GM19351 (cell line): ENCODE measurements at regions not wholly inside any gene's neighbourhood (a gene's known extent, or its start where the extent isn't known, plus 50 kb on each side); places are given as distances from the start of the nearest gene placed in this dataset.
"Not testable (repeated sequence)": the region's sequence is repeated elsewhere in the genome, so short reads cannot be mapped to it uniquely, and the experiment has no call there.

Experiments
- ATAC-seq: cut with Tn5 transposase; IDR thresholded peaks from one replicate; pipeline ENCODE4 v1.9.1; 2021; ENCODE audit warnings: mild to moderate bottlenecking, moderate library complexity; ENCODE audit not compliant: unreplicated experiment

DNA sequence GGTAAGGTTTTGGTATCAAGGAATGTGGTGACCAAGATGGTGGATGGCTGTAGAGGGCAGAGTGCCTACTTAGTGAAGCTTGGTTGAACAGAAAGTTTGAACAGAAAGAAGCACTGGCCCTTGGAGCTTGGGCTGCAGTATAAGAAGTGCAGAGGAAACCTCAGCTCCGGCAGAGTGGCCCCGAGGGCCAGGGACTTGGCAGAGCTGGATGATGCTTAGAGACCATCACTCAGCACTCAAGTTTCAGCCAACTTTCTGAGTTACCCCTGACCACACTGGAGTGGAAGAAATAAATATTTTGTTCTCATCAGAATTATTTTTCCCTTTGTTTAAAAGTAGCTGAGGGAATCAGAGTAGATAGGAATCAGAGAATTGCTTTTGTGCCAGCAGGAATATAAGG lies 336.7 kb downstream of the C7orf25 start:
- ATAC-seq, result no peak

DNA sequence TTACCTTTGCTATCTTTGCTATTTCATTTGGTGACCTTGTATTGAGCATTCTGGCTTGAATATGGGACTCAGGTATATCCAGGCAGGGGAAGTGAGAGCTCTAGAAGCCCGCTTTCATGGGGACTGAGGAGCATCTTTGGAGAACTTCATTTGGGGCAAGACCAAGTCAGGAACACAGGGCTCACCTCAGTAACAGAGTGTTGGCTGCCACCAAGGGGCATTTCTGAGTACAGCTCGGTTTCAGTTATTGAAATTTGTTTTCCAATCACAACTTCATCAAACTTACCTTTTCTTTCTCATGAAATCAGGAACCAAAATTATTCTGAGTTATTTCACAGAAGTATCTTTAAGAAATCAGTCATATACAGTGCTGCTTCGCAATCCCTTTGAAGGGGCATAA lies 337.2 kb downstream of the C7orf25 start:
- no peak for ATAC-seq

DNA sequence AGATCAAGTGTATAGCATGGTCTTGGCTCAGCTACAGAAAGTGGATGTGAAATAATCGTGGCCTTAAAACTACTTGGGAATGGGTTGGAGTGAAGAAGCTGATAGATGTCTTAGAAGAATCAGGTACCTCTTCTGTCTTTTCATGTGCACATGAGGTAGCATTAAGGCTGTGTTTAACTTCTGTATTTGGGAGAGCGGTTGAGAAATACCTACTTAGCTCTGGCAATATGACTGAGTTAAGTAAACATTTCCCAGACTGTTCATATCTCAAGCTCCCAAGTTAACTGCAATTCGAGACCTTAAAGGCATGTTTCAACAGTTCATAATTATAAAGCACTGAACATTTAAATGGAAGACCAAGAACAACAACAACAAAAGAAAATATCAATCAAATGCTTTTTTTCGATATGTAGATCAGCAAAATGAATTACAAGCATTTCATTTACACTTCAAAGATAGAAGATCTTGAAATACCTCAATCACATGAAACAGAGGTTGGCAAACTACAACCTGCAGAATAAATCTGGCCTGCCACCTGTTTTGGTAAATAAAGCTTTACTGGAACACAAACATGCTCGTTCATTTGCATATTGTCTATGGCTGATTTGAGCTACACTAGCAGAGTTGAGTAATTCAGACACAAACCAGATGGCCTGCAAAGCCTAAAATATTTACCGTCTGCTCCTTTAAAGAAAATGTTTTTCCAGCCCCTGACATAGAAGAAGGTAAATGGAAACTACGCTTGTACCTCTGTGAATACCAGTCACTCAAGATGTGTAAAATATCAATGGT lies 337.1 kb upstream of the GLI3 start:
- ATAC-seq, result no peak

DNA sequence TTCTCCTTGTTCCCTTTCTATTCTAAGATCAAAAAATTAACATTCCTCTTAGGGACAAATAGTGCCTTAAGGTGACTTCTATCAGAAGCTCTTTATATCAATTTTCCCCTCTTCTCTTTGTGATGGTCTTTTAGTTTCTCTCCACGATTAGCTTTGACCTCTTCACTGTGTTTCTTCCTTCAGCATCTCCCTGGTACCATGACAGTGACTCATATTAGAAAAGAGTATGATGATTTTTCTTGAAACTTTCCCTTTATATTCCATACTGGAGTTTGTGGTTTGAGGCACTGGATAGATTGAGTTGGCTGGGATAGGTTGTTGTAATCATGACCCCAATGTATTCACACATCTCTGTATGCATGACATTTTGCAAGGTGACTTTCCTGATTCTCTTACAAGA lies 335.6 kb upstream of the GLI3 start:
- no peak for ATAC-seq

DNA sequence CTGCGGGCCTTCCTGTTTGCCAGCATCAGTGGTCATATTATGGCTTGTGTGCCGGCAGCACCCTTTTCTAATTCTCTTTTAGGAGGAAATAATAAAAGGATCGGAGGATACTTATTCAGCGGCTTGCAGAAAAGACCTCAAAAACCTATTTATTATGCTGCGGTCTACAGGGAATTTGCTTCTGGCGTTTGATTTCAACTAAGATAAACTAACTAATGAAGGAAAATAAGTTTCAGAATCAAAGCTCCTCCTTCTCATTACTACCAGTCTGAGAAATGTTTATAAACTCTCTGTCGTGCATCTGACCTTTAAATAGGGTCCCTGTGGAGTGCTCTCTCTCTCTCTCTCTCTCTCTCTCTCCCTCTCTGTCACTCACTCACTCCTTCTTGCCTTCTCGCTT lies 335.0 kb upstream of the GLI3 start:
- no peak for ATAC-seq

DNA sequence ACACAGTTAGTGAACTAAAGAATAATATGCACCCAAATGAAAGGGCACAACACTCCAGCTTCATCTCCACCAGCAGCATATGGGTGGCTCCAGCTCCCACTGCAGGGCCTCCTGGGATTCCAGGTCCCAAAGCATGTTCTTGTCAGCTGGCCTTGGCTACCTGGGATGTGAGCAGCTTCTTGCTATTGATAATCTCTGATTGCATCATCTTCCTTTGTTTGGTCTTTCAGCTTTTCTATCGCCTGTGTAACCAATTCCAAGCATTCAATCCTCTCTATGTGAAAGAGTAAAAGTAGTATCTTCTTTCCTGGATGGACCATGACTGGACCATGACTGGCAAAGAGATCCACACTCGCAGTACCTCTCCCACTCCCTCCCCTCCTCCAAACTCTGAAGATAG lies 333.9 kb upstream of the GLI3 start:
- ATAC-seq, result no peak

DNA sequence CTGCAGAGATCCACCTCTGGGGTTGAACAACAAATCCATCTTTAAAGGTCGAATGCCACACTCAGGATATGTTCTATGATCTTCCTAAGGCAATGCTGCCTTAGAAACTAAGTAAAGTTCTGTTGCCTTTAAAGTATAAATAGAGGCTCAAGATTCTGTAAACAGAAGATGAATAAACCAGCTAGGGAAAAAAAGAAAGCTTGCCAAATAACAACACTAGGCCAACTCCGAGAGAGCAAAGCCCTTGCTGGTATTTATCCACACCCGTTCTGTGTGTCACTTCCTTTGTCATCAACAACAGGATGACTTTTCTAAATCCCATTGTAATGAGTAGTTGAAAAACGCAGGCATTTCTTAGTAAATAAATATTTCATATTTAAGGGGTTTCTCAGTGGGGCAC lies 330.0 kb upstream of the GLI3 start:
- no peak for ATAC-seq

DNA sequence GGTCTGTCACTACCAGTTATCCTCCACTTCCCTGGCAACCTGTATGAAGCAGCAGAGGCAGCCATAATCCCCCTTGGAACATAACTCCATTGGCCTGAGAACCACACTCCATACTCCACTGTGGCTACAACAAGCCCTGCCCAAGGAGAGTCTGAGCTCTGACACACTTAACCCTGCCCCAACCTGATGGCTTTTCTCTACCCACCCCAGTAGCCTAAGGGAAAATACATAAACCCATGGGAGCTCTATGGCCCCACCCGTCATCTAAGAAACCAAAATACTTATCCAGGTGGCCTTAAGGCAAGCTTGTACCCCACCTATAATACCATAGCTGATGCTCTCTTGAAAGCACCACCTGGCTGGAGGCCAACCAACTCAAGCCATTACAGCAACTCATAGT lies 324.8 kb upstream of the GLI3 start:
- no peak for ATAC-seq

DNA sequence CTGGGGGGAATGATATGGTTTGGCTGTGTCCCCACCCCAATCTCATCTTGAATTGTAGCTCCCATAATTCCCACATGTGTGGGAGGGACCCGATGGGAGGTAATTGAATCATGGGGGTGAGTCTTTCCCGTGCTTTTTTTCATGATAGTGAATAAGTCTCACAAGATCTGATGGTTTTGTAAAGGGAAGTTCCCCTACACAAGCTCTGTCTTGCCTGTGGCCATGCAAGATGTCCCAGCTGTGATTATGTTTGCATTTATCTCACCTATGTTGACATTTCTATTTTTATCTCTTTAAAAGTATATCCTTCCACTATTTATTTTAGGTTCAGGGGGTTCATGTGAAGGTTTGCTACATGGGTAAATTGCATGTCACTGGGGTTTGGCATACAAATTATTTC lies 323.9 kb upstream of the GLI3 start:
- no peak for ATAC-seq

DNA sequence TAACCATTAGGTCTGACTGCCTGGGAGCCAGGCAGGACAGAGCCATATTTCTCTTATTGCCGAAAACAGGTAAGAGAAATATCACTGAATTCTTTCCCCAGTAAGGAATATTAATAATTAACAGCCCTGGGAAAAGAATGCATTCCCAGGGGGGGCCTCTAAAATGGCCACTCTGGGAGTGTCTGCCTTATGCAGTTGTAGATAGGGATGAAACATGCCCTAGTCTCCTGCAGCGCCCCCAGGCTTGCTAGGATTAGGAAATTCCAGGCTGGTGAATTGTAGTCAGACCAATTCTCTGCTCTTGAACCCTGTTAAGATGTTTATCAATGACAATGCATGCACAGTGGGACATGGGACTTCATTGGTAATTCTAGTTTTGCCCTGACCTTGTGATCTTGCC lies 317.9 kb upstream of the GLI3 start:
- ATAC-seq, result not testable (repeated sequence)

DNA sequence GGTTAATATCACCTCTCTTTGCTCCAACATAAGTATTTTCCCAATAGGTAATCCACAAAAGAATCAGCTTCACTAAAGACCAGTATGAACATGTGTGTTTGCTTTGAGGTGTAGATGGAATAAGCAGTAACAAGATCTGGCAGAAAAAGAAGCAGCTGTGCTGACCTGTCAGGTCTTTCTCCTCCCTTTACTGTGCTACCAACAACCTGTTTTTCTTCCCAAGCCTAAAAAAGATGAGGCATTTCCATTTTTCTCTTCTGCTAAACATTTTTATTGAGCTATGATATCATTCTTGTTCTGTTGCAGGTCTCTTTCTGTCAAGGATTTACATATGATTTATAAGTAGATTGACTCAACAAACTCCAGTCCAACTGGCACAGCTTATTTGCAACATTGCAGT lies 315.2 kb upstream of the GLI3 start:
- no peak for ATAC-seq

DNA sequence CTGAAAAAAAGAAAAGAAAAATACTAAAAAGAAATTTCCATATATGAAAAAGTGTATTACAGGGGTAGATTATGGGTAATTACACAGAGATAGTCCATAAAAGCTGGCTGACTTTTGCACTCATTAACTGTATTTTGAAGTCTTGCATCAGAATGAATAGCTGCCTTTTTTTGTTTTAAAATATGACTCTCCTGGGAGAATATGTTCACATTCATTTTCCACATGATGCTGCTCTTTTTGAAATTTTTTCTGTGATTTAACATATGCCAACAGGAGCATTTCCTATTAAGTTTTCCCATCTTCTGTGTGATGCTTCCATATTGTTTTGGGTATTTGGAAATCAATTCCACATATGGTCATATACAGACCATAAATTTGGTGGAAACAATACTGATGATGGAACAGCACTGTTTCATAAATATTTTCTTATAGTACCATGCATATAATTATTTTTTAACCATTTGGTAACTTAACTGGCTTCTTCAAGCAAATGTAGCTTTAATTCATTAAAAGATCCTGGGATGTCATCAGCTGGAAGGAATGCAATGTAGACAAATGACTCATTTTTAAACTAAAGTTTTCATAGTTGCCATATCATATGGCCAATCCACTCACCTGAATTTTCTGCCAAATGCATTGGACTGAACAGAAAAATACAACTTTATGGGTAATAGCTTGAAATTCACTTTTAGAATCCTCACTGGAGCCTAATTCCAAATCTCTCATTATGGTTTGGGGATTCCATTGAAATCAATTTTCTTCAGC lies 313.9 kb upstream of the GLI3 start:
- no peak for ATAC-seq

DNA sequence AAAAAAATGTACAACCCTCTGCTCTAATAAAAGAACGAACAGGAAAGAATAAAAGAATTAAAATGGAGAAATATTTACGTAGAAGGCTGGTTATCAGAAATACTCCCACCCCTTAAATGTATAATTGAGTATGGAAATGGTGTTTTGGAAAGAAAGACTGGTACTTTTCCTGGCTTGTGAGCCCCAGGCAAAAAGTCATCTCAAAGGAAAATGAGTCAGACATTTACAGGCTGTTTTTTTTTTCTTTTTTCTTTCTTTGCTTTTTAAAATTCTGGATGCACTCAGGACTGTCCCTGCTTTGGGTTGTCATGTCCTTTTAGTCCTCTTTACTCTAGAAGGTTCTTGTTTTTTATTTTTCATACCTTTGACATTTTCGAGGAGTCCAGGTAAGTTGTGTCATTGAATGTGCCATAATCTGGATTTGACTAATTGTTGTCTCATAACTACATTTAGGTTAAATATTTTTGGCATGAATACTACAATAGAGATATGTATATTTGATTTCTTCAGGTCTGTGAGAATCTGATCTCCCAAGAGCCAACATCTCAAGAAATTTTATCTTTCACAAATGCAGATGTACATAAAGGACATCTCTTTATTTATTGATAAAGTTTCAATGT lies 313.0 kb upstream of the GLI3 start:
- ATAC-seq, result no peak

DNA sequence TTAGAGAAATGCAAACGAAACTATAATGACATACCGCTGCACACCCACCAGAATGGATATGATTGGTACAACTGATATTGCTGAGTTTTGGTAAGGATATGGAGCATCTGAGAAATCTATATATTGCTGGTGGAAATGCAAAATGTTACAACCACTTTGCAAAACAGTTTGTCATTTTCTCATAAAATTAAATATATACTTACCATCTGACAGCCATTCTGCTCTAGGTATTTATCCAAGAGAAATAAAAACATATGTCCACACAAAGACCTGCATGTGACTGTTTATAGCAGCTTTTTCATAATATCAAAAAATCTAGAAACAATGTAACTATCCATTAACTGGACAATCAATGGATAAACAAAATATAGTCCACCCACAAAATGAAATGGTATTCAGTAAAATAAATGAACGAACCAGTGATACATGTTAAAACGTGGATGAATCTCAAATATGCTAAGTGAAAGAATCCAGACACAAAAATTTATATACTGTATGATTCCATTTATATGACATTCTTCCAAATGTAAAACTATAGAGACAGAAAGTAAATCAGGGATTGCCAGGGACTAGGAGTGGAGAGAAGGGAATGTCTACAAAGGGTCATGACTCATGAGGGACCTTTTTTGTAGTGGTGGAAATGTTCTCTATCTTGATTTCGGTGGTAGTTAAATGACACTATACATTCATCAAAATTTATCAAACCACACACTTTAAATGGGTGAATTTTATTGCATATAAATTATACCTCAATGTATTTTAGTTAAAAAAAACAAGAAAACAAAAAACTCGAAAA lies 312.0 kb upstream of the GLI3 start:
- no peak for ATAC-seq

DNA sequence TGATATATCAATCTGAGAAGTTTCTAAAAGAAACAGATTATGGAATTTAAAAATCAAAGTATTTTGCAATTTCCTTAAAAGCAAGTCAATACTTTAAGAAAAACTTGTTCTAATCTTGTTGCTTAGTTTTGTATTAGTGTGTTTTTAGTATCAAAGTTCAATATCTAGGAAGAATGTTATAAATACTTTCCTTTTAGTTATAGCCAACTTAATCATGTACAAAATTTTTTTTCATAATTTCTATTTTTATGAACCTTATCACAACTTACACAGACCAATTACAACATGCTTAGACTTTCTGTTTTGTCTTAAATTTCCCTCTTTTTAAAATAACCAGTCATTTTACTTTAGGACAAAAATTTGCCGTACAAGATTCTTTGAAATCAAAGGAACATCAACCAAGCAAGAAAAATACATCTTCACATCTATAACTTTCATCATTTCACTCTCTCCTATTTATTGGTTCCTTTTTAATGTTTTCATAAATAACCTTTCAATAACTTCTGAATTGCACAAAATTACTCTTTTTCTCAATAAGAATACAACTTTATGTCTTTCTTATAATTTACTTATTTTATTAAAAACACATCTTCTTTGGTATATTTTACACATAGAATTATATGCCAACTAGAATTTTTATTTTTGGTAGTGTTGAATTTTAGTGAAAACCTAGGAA lies 308.2 kb upstream of the GLI3 start:
- no peak for ATAC-seq

DNA sequence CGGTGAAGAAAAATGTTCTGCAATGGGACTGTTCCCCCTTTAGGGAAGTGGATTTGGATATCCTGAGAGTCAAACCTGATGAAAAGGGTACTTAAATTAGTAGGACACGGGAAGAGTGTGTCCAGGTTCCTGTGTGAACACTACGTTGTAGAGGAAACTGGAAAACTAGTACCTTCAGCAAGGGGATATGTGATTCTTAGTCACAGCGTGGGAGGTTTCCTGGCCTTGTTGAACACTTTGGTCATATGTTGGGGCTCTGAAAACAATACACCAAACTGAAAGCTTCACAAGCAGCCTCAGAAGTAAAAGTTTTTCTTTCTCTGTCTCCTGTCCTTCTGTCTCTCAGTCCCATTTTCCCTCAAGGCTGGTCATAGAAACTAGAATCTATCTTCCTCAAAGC lies 306.9 kb upstream of the GLI3 start:
- ATAC-seq, result no peak

DNA sequence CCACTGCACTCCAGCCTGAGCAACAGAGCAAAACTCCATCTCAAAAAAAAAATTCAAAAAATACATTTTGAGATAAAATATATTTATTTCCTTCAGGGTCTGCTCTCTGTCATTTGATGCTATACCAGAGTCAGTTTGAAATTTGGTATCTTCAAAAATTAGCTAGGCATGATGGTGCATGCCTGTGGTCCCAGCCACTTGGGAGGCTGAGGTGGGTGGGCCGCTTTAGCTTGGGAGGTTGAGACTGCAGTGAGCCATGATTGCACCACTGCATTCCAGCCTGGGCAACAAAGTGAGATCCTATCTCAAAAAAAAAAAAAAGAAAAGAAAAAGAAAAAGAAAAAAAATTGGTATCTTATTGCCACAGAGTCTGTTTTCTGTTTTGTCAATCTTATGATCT lies 305.4 kb upstream of the GLI3 start:
- not testable (repeated sequence) for ATAC-seq

DNA sequence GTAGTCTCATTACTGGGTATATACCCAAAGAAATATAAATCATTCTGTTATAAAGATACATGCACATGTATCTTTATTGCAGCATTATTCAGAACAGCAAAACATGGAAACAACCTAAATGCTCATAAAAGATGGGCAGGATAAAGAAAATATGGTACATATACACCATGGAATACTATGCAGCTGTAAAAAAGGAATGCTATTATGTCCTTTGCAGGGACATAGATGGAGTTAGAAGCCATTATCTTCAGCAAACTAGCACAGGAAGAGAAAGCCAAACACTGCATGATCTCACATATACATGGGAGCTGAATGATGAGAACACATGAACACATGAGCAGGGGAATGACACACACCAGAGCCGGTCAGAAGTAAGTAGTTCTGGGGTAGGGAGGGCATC lies 297.4 kb upstream of the GLI3 start:
- ATAC-seq, result no peak

DNA sequence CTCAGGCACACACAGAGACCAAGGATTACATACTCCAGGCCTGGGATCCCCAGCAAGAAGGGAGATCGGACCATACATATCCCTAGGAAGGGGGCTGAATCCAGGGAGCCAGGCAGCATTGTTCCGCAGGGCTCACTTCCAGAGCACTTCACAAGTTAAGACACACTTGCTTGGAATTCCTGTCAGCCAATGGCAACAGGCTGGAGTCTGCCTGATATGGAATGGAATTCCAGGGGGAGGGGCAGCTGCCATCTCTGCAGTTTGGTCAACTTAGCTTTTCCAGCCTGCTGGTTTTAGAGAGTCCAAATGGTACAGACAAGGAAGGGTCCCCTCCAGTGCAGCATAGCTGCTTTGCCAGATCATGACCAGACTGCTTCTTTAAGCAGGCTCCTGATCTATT lies 290.0 kb upstream of the GLI3 start:
- no peak for ATAC-seq

DNA sequence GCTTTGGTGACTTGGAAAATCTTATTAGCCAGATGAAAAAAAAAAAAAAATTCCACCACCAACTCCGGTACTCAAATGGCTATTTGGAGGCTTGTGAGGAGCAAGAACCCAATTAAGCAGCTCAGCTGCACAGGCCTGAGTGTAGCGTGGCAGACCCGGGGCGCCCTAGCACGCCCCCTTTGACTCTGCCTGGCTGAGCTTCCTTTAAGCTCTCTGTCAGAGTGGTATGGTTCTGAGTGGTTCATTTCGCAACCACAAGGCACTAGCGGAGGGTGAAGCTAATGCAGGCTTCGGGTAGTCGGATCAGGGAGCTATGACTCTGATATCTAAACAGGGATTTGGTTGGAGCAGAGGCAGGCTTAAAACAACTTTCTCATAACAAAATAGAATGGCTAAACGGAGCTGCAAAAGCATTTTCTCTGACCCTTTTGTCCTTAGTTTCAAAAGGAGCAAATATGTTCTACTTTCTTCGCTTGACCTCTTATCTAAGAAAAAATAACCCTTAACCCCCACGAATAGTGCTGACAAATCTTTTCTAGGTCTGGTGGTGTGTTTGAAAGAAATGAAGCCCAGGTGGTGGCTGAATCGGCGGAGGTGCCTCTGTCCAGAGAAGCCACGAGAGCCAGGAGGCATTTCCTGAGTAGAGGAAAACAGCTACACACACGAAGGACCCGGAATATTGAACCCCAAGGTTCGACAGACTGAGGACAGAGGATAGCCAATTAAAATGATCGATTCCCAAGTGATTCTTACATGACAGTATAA lies 285.4 kb upstream of the GLI3 start:
- ATAC-seq, result no peak
